ENCODE measurements at regions not wholly inside any gene's neighbourhood (a gene's known extent, or its start where the extent isn't known, plus 50 kb on each side); places are given as distances from the start of the nearest gene placed in this dataset.

- TF ChIP-seq SP2 (IDR thresholded peaks at IDR 0.05; ENCODE audit: extremely low read depth, low read depth, low read length, poor library complexity, severe bottlenecking) (no peak), PHF8 (IDR thresholded peaks at IDR 0.05; ENCODE audit: borderline replicate concordance, low read length) (no peak), NR2F6 (CRISPR knock-in tag; IDR thresholded peaks at IDR 0.05) (no peak)
- TF ChIP-seq, protein P1, sequence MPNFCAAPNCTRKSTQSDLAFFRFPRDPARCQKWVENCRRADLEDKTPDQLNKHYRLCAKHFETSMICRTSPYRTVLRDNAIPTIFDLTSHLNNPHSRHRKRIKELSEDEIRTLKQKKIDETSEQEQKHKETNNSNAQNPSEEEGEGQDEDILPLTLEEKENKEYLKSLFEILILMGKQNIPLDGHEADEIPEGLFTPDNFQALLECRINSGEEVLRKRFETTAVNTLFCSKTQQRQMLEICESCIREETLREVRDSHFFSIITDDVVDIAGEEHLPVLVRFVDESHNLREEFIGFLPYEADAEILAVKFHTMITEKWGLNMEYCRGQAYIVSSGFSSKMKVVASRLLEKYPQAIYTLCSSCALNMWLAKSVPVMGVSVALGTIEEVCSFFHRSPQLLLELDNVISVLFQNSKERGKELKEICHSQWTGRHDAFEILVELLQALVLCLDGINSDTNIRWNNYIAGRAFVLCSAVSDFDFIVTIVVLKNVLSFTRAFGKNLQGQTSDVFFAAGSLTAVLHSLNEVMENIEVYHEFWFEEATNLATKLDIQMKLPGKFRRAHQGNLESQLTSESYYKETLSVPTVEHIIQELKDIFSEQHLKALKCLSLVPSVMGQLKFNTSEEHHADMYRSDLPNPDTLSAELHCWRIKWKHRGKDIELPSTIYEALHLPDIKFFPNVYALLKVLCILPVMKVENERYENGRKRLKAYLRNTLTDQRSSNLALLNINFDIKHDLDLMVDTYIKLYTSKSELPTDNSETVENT (CRISPR knock-in tag; IDR thresholded peaks at IDR 0.05), result no peak
Measured at GRCh38 chr1:95427525-95427924, 193.5 kb downstream of the RWDD3 start (continued).

DNA sequence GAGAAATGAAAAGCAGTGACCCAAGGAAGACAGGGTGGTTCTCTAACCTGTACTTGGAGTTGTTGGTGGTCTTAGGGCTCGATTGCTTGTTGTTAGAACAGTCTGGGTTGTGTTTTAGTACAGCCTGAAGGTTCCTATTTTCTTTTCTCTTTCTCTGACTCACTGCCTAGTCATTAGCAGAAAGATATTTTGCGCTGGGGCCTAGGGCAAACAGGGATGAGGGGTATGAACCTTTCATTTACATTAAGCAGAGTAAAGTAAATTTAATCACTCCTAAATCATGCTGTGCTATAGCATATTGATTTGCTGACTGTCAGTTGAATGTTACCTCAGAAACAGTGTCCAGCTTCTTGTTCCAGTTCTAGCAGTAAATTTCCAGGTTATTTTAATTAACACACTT lies 197.2 kb downstream of the RWDD3 start:
- Histone ChIP-seq H4K20me1 (replicated peaks; ENCODE audit: control insufficient read depth, insufficient read depth, low read length) (no peaks in the 10 kb centered on the region), H3K79me2 (ENCODE audit: control insufficient read depth, insufficient read depth, low read length) (no peaks in the 10 kb centered on the region), H3K9me3 (replicated peaks; ENCODE audit: control insufficient read depth, insufficient read depth, low read depth, low read length) (no peaks in the 10 kb centered on the region), H3K9ac (ENCODE audit: insufficient read depth in 1 of 2, low read depth in 2 of 2, low read length in 2 of 2) (no peak overlapping the region), H3K27ac (ENCODE audit: extremely low read depth, low read depth, low read length) (no peak overlapping the region), H3K9me1 (ENCODE audit: control insufficient read depth, insufficient read depth, low read length) (no peaks in the 10 kb centered on the region), H3K4me3 (no peak overlapping the region), H3K4me2 (ENCODE audit: insufficient read depth, low read length) (no peak overlapping the region), H3K27me3 (ENCODE audit: control insufficient read depth in 2 of 2, insufficient read depth in 2 of 2, low read length in 2 of 2) (no peaks in the 10 kb centered on the region), H3K36me3 (ENCODE audit: control insufficient read depth, insufficient read depth, low read length) (no peaks in the 10 kb centered on the region), H2AFZ (ENCODE audit: low read depth, low read length) (no peak overlapping the region), H3K4me1 (replicated peaks in 1 of 2; ENCODE audit: control insufficient read depth in 2 of 2, insufficient read depth in 2 of 2, low read length in 2 of 2) (no peaks in the 10 kb centered on the region)
- in situ Hi-C loops (cut with MboI) (no loop called here), intact Hi-C loops (cut with micrococcal nuclease) (no loop called here)
- FAIRE-seq (no peak), ATAC-seq (no peak), DNase-seq (ENCODE audit: extremely low read depth in 1 of 4, low spot score in 3 of 4) (no peak)
- 0% methylated on average over 2 of the region's 2 CpGs for WGBS (ENCODE audit: insufficient coverage, low coverage, missing lambda C conversion rate)
- TF ChIP-seq SMARCE1 (IDR thresholded peaks at IDR 0.05), result no peak
- TF ChIP-seq ELF1 (tag; IDR thresholded peaks at IDR 0.05), result no peak
- TF ChIP-seq, protein P2, sequence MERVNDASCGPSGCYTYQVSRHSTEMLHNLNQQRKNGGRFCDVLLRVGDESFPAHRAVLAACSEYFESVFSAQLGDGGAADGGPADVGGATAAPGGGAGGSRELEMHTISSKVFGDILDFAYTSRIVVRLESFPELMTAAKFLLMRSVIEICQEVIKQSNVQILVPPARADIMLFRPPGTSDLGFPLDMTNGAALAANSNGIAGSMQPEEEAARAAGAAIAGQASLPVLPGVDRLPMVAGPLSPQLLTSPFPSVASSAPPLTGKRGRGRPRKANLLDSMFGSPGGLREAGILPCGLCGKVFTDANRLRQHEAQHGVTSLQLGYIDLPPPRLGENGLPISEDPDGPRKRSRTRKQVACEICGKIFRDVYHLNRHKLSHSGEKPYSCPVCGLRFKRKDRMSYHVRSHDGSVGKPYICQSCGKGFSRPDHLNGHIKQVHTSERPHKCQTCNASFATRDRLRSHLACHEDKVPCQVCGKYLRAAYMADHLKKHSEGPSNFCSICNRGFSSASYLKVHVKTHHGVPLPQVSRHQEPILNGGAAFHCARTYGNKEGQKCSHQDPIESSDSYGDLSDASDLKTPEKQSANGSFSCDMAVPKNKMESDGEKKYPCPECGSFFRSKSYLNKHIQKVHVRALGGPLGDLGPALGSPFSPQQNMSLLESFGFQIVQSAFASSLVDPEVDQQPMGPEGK (CRISPR knock-in tag; IDR thresholded peaks at IDR 0.05; ENCODE audit: borderline replicate concordance), result no peak
- no peak for TF ChIP-seq STAT5B (CRISPR knock-in tag; IDR thresholded peaks at IDR 0.05)
- POLR2A ChIA-PET, result no interaction called here
- CTCF ChIA-PET (ENCODE audit: low intra/inter-chr PET ratio), result no interaction called here
- BruUV-seq (replicated peaks), result no TSS peak
